B cell (primary cell): ENCODE measurements at regions not wholly inside any gene's neighbourhood (a gene's known extent, or its start where the extent isn't known, plus 50 kb on each side); places are given as distances from the start of the nearest gene placed in this dataset.

Experiments
- CTCF ChIP-seq: fragments of 200-600 bp; IDR thresholded peaks from one replicate; pipeline ENCODE4 v1.8.0; 2022; ENCODE audit warnings: antibody characterized with exemption, mild to moderate bottlenecking
- EZH2 ChIP-seq: IDR thresholded peaks from 2 replicates; pipeline ENCODE4 v1.6.1; 2012; ENCODE audit warnings: borderline replicate concordance, low read depth, mild to moderate bottlenecking, moderate library complexity, low read length; ENCODE audit not compliant: insufficient read depth, poor library complexity, severe bottlenecking

DNA sequence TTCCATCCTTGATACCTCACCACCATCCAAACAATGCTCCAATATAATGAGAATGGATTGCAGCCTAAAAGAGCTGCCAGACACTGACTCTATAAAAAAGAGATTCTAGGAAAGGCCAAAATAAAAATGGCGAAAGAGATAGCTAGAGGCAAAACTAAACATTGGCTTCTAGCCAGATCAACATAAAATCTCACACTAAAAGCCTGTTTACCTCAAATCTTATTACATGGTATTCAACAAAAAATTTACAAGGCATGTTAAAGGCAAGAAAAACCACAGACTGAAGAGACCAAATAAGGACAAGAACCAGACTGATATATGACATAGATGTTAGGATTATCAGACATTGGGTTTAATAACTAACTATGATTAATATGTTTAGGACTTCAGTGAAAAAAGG is 1127.0 kb downstream of the DNAJB9 start:
- TF ChIP-seq CTCF (no peak), EZH2 (no peak)
